ENCODE measurements at regions not wholly inside any gene's neighbourhood (a gene's known extent, or its start where the extent isn't known, plus 50 kb on each side); places are given as distances from the start of the nearest gene placed in this dataset.

GRCh38 chr3:31075471-31075870 lies 181.0 kb upstream of the GADL1 start:
- no peak for TF ChIP-seq CTCF (IDR thresholded peaks at IDR 0.05)
- no peak for TF ChIP-seq ZFX (IDR thresholded peaks at IDR 0.05; ENCODE audit: borderline replicate concordance)
